Omental fat pad (tissue), 3 donors: ENCODE measurements at regions not wholly inside any gene's neighbourhood (a gene's known extent, or its start where the extent isn't known, plus 50 kb on each side); places are given as distances from the start of the nearest gene placed in this dataset.

ENCODE experiments used
- ATAC-seq: fragments of 150-250 bp; one replicate; pipeline ENCODE4 v1.9.1; 2016; ENCODE audit warnings: mild to moderate bottlenecking, moderate library complexity; ENCODE audit not compliant: low FRiP score
- DNase-seq: peaks from one replicate; pipeline ENCODE4 v3.0.0-alpha.2; 2019; ENCODE audit warnings: low spot score
- TF ChIP-seq, protein P1 (sequence below), 3 donors: fragments of 450-650 bp; IDR thresholded peaks; one replicate each; pipeline ENCODE4 v1.5.1; 2016 to 2017; ENCODE audit warnings: antibody characterized with exemption in 3 of 3, mild to moderate bottlenecking in 3 of 3, moderate library complexity in 2 of 3

DNA sequence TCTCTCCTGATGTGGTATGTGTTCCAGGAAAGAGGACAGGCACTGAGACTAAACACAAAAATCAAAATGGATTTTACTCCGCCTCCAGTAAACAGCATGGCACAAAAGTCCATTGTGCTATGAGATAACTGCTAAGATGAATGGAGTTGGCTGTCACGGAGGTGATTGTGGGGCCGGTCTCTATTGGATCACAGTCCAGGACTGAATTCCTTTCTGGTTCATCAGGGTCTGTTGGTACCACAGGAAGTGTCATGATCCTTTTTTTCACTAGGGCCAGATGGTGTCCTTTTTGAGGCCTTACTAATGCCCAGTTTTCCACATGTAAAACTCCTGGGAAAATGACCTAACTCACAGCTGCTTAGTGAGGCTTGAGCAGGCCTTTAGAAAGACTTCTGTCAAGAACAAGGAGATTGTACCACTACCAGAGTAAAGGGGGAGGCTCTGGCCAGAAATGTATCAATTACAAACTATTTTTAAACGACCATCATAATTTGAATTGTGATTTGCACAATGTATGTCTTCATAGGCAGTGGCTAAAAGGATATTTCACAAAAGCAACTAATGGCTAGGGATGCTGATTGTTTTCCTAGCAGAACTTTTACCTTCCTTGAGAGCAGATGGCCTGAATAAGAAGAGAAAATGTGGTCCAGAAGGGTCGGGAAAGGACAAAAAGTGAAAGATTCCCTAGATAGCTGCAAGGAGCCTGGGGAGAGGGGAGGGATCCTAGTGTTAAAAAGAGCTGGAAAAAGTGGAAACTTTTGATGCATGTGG, 192.2 kb upstream of the POU3F2 start:
- TF ChIP-seq, protein P1, sequence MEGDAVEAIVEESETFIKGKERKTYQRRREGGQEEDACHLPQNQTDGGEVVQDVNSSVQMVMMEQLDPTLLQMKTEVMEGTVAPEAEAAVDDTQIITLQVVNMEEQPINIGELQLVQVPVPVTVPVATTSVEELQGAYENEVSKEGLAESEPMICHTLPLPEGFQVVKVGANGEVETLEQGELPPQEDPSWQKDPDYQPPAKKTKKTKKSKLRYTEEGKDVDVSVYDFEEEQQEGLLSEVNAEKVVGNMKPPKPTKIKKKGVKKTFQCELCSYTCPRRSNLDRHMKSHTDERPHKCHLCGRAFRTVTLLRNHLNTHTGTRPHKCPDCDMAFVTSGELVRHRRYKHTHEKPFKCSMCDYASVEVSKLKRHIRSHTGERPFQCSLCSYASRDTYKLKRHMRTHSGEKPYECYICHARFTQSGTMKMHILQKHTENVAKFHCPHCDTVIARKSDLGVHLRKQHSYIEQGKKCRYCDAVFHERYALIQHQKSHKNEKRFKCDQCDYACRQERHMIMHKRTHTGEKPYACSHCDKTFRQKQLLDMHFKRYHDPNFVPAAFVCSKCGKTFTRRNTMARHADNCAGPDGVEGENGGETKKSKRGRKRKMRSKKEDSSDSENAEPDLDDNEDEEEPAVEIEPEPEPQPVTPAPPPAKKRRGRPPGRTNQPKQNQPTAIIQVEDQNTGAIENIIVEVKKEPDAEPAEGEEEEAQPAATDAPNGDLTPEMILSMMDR (IDR thresholded peaks at IDR 0.05), result no peak
- DNase-seq (no peak), ATAC-seq (no peak)

DNA sequence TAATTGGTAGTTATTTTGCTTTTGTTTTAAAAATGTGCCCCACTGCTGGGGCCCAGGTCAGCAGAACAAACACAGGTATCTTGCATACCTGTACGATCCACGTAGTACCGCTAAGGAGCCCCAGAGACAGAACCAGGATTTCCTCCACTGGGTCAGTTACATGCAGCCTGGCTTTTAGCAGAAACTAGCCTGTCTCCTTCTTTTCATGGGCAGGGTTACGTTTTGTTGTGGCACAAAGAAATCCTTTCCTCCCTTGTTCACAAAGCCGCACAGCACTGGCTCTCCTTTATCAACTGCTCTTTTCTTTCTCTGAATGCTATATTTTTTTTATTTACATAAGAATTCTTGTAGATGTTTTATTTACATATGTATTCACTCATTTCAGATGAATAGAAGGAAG, 190.3 kb upstream of the POU3F2 start:
- DNase-seq (no peak), ATAC-seq (no peak)
- TF ChIP-seq, protein P1 (IDR thresholded peaks at IDR 0.05), result no peak

DNA sequence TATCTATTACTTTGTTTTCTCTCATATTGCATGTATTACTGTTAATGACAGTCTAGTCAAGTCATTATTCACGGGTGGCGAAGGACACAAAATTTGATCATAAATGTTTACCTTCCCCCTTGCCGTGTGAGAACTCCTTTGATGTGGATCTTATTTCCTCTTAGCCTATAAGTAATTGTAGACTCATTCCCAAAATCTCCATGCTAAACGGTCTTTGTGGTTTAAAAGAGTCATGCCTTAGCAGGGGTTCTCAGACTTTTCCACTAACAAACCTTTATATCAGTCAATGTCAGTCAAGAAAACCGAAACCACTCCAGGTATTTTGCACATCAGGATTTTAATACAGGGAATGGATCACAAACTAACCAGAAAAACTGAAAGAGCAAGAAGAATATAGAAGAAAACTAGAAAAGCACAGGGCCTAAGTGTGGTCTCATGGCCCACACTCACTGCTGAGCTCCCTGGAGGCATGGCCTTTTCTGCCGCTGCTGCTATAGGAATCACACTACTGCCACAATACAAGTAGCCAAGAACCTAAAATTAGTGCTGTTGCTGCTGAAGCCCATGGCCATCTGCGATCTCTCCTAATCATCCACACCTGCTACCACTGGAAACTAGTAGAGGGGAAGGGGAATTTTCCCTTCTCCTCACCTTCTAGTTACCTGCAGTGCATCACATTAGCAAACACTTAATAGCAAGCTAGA, 186.0 kb upstream of the POU3F2 start:
- TF ChIP-seq, protein P1 (IDR thresholded peaks at IDR 0.05), result no peak
- ATAC-seq (no peak), DNase-seq (no peak)

DNA sequence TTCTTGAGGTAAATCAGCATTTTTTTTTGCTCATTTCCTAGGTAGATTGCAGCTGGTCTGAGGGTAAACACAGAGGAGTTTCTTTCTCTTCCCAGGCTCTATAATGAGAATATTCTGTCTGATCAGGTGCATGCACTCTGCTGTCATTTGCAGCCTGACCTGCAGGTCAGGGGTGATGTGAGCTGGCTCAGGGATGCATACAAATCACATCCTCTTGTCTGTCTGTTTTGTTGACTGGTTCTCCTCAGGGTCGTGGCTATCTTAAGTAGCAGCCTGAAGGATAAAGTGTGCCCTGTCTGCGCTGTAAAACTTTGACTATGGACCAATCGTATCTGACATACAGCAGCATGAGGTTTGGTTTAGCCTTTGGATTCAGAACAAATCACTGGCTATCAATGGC, 183.4 kb upstream of the POU3F2 start:
- DNase-seq (no peak), ATAC-seq (no peak)
- TF ChIP-seq, protein P1 (IDR thresholded peaks at IDR 0.05), result no peak

DNA sequence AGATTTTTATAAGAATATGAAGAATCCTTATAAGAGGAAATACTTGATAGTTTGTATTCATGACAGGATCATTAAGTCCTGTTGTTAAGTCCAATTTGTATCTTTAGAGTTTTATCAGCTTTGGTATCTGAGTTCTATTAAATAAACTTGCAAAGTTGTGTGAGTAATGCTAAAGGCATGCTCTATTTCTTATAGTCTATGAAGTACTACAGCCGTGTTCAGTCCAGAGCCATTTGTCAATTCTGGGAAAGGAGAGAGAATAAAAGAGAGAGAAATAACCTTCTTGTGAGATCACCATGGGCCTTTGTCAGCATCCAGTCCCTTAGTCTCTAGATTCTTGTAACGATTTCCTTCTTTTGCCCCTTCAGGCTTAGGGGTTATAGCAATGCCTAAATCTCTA, 181.2 kb upstream of the POU3F2 start:
- no peak for ATAC-seq
- TF ChIP-seq, protein P1 (IDR thresholded peaks at IDR 0.05), result no peak

DNA sequence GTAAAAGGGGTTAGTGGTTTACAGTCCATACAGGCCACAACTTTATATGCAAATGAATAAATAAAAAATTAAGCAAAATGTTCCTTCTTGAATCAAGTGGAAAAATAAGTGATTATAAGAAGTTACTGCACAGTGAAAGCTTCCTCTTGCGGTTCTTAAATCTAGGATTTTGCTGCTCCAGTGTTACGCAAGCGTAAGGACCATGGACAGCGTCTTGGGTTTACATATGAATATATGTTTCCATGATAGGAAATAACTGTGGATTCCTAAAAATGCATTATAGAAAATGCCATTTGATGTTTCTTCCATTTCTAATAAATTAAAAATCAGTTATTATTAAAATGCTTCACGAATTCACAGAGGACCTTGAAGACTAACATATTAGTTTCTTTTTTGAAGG, 176.6 kb upstream of the POU3F2 start:
- DNase-seq (no peak), ATAC-seq (no peak)
- TF ChIP-seq, protein P1 (IDR thresholded peaks at IDR 0.05), result no peak

More for the DNA sequence above, 181.2 kb upstream of the POU3F2 start:
- DNase-seq, result no peak

DNA sequence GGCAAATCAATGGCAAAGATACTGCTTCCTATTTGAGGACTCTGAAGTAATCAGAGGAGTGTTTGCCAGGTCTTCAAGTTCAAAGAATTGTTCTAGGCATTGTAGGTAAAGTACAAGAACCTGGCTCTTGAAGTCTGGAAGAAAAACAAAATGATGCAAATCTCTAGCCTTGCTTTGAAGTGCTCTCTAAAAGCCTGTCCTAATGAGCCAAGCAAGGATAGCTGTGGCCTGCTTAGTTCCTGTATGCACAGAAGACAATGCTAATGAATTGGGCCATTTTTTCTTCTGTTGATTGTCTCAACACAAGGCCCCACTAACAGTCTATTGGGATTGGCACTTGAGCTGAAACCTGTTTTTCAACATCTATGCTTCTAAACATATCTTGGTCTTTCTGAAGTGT, 165.0 kb upstream of the POU3F2 start:
- no peak for DNase-seq
- TF ChIP-seq, protein P1 (IDR thresholded peaks at IDR 0.05), result no peak
- no peak for ATAC-seq
